ENCODE measurements at regions not wholly inside any gene's neighbourhood (a gene's known extent, or its start where the extent isn't known, plus 50 kb on each side); places are given as distances from the start of the nearest gene placed in this dataset.
A peak's percentile ranks its signal among the peaks of the same experiment; 100 is the strongest.
"Not testable (repeated sequence)": the region's sequence is repeated elsewhere in the genome, so short reads cannot be mapped to it uniquely, and the experiment has no call there.

GRCh38 chr10:42367532-42368230, 270.7 kb downstream of the ZNF33B start:
- DNase-seq (ENCODE audit: low spot score), result peak; percentile 97

GRCh38 chr10:42351745-42352144, 286.6 kb downstream of the ZNF33B start:
- no peak for DNase-seq (ENCODE audit: low spot score)

GRCh38 chr10:42336593-42337337, 301.6 kb downstream of the ZNF33B start:
- not testable (repeated sequence) for DNase-seq (ENCODE audit: low spot score)

- DNase-seq (ENCODE audit: low spot score), result not testable (repeated sequence)
Observed at GRCh38 chr10:42335653-42336296, 302.6 kb downstream of the ZNF33B start.

- DNase-seq (ENCODE audit: low spot score), result no peak
Observed at GRCh38 chr10:42304341-42304740, 334.0 kb downstream of the ZNF33B start.

GRCh38 chr10:42281896-42282295, 356.5 kb downstream of the ZNF33B start:
- not testable (repeated sequence) for DNase-seq (ENCODE audit: low spot score)

GRCh38 chr10:42269788-42270187, 368.6 kb downstream of the ZNF33B start:
- DNase-seq (ENCODE audit: low spot score), result not testable (repeated sequence)

- not testable (repeated sequence) for DNase-seq (ENCODE audit: low spot score)
Observed at GRCh38 chr10:42263259-42263658, 375.1 kb downstream of the ZNF33B start.

- DNase-seq (ENCODE audit: low spot score), result not testable (repeated sequence)
Observed at GRCh38 chr10:42243002-42243401, 395.4 kb downstream of the ZNF33B start.

- no peak for DNase-seq (ENCODE audit: low spot score)
Observed at GRCh38 chr10:42242135-42242805, 396.1 kb downstream of the ZNF33B start.

GRCh38 chr10:42236401-42236800, 402.0 kb downstream of the ZNF33B start:
- not testable (repeated sequence) for DNase-seq (ENCODE audit: low spot score)

GRCh38 chr10:42235736-42236135, 402.6 kb downstream of the ZNF33B start:
- not testable (repeated sequence) for DNase-seq (ENCODE audit: low spot score)

- DNase-seq (ENCODE audit: low spot score), result not testable (repeated sequence)
Observed at GRCh38 chr10:42235241-42235640, 403.1 kb downstream of the ZNF33B start.

GRCh38 chr10:42234506-42234905, 403.9 kb downstream of the ZNF33B start:
- not testable (repeated sequence) for DNase-seq (ENCODE audit: low spot score)

- DNase-seq (ENCODE audit: low spot score), result not testable (repeated sequence)
Observed at GRCh38 chr10:42233461-42234206, 404.7 kb downstream of the ZNF33B start.

- DNase-seq (ENCODE audit: low spot score), result not testable (repeated sequence)
Observed at GRCh38 chr10:42232955-42233354, 405.4 kb downstream of the ZNF33B start.

- not testable (repeated sequence) for DNase-seq (ENCODE audit: low spot score)
Observed at GRCh38 chr10:42230812-42231211, 407.6 kb downstream of the ZNF33B start.

- DNase-seq (ENCODE audit: low spot score), result not testable (repeated sequence)
Observed at GRCh38 chr10:42230115-42230514, 408.3 kb downstream of the ZNF33B start.

- DNase-seq (ENCODE audit: low spot score), result not testable (repeated sequence)
Observed at GRCh38 chr10:42227859-42228258, 410.5 kb downstream of the ZNF33B start.

GRCh38 chr10:42193588-42193987, 444.8 kb downstream of the ZNF33B start:
- not testable (repeated sequence) for DNase-seq (ENCODE audit: low spot score)

GRCh38 chr10:42192450-42192849, 445.9 kb downstream of the ZNF33B start:
- not testable (repeated sequence) for DNase-seq (ENCODE audit: low spot score)

Measured in umbilical cord (tissue), 1 donor.